ENCODE measurements at regions not wholly inside any gene's neighbourhood (a gene's known extent, or its start where the extent isn't known, plus 50 kb on each side); places are given as distances from the start of the nearest gene placed in this dataset.
"Not testable (repeated sequence)": the region's sequence is repeated elsewhere in the genome, so short reads cannot be mapped to it uniquely, and the experiment has no call there.

- H3K4me3 ChIP-seq (ENCODE audit: low read depth, low read length) = no peak overlapping the region
- TF ChIP-seq CTCF (IDR thresholded peaks at IDR 0.05; ENCODE audit: insufficient read depth, low read depth, low read length, missing control alignments) = no peak
These were observed 387.5 kb downstream of the HACE1 start for GRCh38 chr6:104472021-104472901.

GRCh38 chr6:104466306-104466705, 393.4 kb downstream of the HACE1 start:
- no peak for TF ChIP-seq CTCF (IDR thresholded peaks at IDR 0.05; ENCODE audit: insufficient read depth, low read depth, low read length, missing control alignments)
- H3K4me3 ChIP-seq (ENCODE audit: low read depth, low read length) = no peak overlapping the region
- DNase-seq (ENCODE audit: low read depth) = no peak

More at GRCh38 chr6:104472021-104472901, 387.5 kb downstream of the HACE1 start:
- DNase-seq (ENCODE audit: low read depth) = no peak

GRCh38 chr6:104462811-104463599, 396.7 kb downstream of the HACE1 start:
- DNase-seq (ENCODE audit: low read depth) = no peak
- no peak overlapping the region for H3K4me3 ChIP-seq (ENCODE audit: low read depth, low read length)
- no peak for TF ChIP-seq CTCF (IDR thresholded peaks at IDR 0.05; ENCODE audit: insufficient read depth, low read depth, low read length, missing control alignments)

GRCh38 chr6:104460738-104461483, 398.8 kb downstream of the HACE1 start:
- no peak for DNase-seq (ENCODE audit: low read depth)
- no peak overlapping the region for H3K4me3 ChIP-seq (ENCODE audit: low read depth, low read length)
- no peak for TF ChIP-seq CTCF (IDR thresholded peaks at IDR 0.05; ENCODE audit: insufficient read depth, low read depth, low read length, missing control alignments)

GRCh38 chr6:104459543-104459942, 400.2 kb downstream of the HACE1 start:
- TF ChIP-seq CTCF (IDR thresholded peaks at IDR 0.05; ENCODE audit: insufficient read depth, low read depth, low read length, missing control alignments) = no peak
- peak; percentile 23 for DNase-seq (ENCODE audit: low read depth)
- no peak overlapping the region for H3K4me3 ChIP-seq (ENCODE audit: low read depth, low read length)

GRCh38 chr6:104449918-104450317, 409.8 kb downstream of the HACE1 start:
- no peak for DNase-seq (ENCODE audit: low read depth)
- no peak overlapping the region for H3K4me3 ChIP-seq (ENCODE audit: low read depth, low read length)
- no peak for TF ChIP-seq CTCF (IDR thresholded peaks at IDR 0.05; ENCODE audit: insufficient read depth, low read depth, low read length, missing control alignments)

GRCh38 chr6:104446101-104447080, 413.3 kb downstream of the HACE1 start:
- DNase-seq (ENCODE audit: low read depth); H3K4me3 ChIP-seq (ENCODE audit: low read depth, low read length): not testable (repeated sequence)
